ENCODE measurements at regions not wholly inside any gene's neighbourhood (a gene's known extent, or its start where the extent isn't known, plus 50 kb on each side); places are given as distances from the start of the nearest gene placed in this dataset.

DNA sequence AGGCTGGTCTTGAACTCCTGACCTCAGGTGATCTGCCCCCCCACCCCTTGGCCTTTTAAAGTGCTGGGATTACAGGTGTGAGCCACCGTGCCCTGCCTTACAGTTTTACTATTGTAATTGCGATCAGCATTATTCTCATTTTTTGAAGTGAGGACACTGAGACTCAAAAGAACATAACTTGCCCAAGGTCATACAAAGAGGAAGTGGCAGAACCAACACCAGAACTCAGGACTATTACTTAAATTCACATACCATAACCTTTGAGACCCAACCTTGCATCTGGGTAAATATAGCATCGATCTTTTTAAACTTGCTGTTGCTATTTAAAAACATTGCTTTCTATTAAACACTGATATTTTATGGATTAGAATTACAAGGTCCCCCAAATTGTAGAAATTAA is 54.2 kb downstream of the FOXI1 start:
- DNase-seq (no peak), ATAC-seq (replicated peaks) (no peak)
- Mint-ChIP-seq H3K27me3 (peaks cover 2% of the 10 kb centered on the region in 2 donors), H3K27ac (no peak overlapping the region), H3K4me3 (no peak overlapping the region), H3K9me3 (no peaks in the 10 kb centered on the region), H3K4me1 (no peaks in the 10 kb centered on the region), H3K36me3 (no peaks in the 10 kb centered on the region)

DNA sequence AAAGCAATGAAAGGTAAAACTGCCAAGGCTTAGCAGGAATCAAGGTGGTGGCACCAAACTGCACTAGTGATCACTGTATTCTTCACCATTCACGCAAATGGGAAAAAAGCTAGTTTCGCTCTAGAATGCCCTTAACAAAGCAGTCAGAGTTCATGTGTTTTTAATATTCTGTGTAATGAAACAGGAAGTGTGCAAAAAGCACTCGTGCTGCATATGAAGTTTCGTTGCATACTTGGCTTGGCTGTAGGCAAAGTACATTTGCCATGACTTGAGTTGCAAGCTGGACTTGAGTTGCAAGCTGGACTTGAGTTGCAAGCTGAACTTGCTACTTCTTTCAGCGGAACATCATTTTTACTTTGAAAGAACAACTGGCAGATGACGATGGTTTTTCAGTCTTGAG is 55.4 kb downstream of the FOXI1 start:
- no peak overlapping the region for H3K27ac Mint-ChIP-seq
- H3K36me3 Mint-ChIP-seq = no peaks in the 10 kb centered on the region
- no peaks in the 10 kb centered on the region for H3K4me1 Mint-ChIP-seq
- no peak overlapping the region for H3K4me3 Mint-ChIP-seq
- peak in 1 of 2 donors; percentile 25 for ATAC-seq (replicated peaks)
- H3K27me3 Mint-ChIP-seq = peaks cover 5% of the 10 kb centered on the region in 2 donors
- H3K9me3 Mint-ChIP-seq = no peaks in the 10 kb centered on the region
- DNase-seq = no peak

GRCh38 chr5:170162631-170163321 is 57.1 kb downstream of the FOXI1 start:
- DNase-seq (no peak), ATAC-seq (replicated peaks) (no peak)
- Mint-ChIP-seq H3K9me3 (no peaks in the 10 kb centered on the region), H3K4me1 (no peaks in the 10 kb centered on the region), H3K36me3 (no peaks in the 10 kb centered on the region), H3K4me3 (no peak overlapping the region), H3K27me3 (peaks cover 5% of the 10 kb centered on the region in 2 donors), H3K27ac (no peak overlapping the region)

GRCh38 chr5:170164087-170164486 is 58.4 kb downstream of the FOXI1 start:
- DNase-seq = no peak
- no peaks in the 10 kb centered on the region for H3K36me3 Mint-ChIP-seq
- no peaks in the 10 kb centered on the region for H3K9me3 Mint-ChIP-seq
- no peak overlapping the region for H3K4me3 Mint-ChIP-seq
- peaks cover 0 to 3% of the 10 kb centered on the region in 2 donors for H3K4me1 Mint-ChIP-seq
- ATAC-seq (replicated peaks) = no peak
- peaks cover 5 to 12% of the 10 kb centered on the region in 2 donors for H3K27me3 Mint-ChIP-seq
- H3K27ac Mint-ChIP-seq = no peak overlapping the region

- Mint-ChIP-seq H3K27ac (no peak overlapping the region), H3K36me3 (no peaks in the 10 kb centered on the region), H3K9me3 (no peaks in the 10 kb centered on the region), H3K4me3 (no peak overlapping the region), H3K27me3 (peaks cover 5 to 14% of the 10 kb centered on the region in 2 donors), H3K4me1 (peaks cover 0 to 3% of the 10 kb centered on the region in 2 donors)
- DNase-seq (no peak), ATAC-seq (replicated peaks) (no peak)
Observed at GRCh38 chr5:170164921-170165320, 59.2 kb downstream of the FOXI1 start.

DNA sequence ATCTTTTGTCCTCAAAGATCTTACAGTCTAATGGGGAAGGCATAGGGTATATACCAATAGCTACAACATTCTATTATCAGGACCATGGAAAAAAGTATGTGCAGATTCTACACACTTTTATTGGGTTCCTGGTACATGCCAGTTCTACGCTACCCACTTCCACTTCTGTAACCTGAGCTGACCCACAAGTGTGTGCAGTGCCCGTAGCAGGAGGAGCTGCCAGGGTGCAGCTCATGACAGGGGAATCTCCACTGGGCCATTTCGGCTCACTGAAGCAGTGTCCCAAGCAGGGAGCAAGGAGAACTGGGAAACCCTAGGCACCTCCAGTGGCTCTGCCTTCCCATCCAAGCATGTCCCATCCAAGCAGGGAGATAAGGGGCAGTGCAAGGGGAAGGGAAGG is 60.4 kb downstream of the FOXI1 start:
- DNase-seq (no peak), ATAC-seq (replicated peaks) (no peak)
- H3K27ac Mint-ChIP-seq = no peak overlapping the region
- H3K9me3 Mint-ChIP-seq = no peaks in the 10 kb centered on the region
- no peak overlapping the region for H3K4me3 Mint-ChIP-seq
- peaks cover 10 to 14% of the 10 kb centered on the region in 2 donors for H3K27me3 Mint-ChIP-seq
- H3K36me3 Mint-ChIP-seq = no peaks in the 10 kb centered on the region
- H3K4me1 Mint-ChIP-seq = peaks cover 0 to 3% of the 10 kb centered on the region in 2 donors

GRCh38 chr5:170168002-170168401 is 62.3 kb downstream of the FOXI1 start:
- H3K27me3 Mint-ChIP-seq = peaks cover 11 to 14% of the 10 kb centered on the region in 2 donors
- H3K4me3 Mint-ChIP-seq = no peak overlapping the region
- H3K36me3 Mint-ChIP-seq = no peaks in the 10 kb centered on the region
- DNase-seq (no peak), ATAC-seq (replicated peaks) (no peak)
- H3K4me1 Mint-ChIP-seq = peaks cover 0 to 3% of the 10 kb centered on the region in 2 donors
- no peaks in the 10 kb centered on the region for H3K9me3 Mint-ChIP-seq
- H3K27ac Mint-ChIP-seq = no peak overlapping the region

- H3K4me1 Mint-ChIP-seq = peaks cover 0 to 3% of the 10 kb centered on the region in 2 donors
- no peaks in the 10 kb centered on the region for H3K9me3 Mint-ChIP-seq
- H3K4me3 Mint-ChIP-seq = no peak overlapping the region
- ATAC-seq (replicated peaks) (no peak), DNase-seq (no peak)
- peaks cover 11 to 14% of the 10 kb centered on the region in 2 donors for H3K27me3 Mint-ChIP-seq
- no peaks in the 10 kb centered on the region for H3K36me3 Mint-ChIP-seq
- H3K27ac Mint-ChIP-seq = no peak overlapping the region
Observed at GRCh38 chr5:170168797-170169196, 63.1 kb downstream of the FOXI1 start.

GRCh38 chr5:170169996-170170395 is 62.8 kb upstream of the C5orf58 start:
- no peak for ATAC-seq (replicated peaks)
- Mint-ChIP-seq H3K9me3 (no peaks in the 10 kb centered on the region), H3K27ac (no peak overlapping the region), H3K36me3 (no peaks in the 10 kb centered on the region), H3K27me3 (peaks cover 9 to 12% of the 10 kb centered on the region in 2 donors), H3K4me3 (no peak overlapping the region), H3K4me1 (peaks cover 0 to 3% of the 10 kb centered on the region in 2 donors)
- DNase-seq = no peak

DNA sequence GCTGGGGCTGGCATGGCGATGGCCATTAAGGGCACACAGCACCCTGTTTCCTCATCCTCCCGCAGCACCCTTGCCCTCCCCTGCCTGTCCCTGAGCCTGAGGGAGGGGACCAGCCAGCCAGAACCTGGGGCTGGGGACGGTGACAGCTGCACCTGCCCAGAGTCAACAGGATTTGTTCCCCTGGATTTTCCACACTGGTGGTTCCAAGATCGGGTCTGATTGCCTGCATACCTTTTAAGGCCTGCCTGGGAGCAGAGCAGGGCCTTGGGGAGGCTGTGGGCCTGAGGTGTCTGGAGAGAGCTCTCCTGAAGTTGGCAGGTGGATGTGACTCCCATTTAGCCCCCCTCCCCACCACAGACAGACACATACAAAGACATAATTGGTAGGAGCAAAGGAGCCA is 61.0 kb upstream of the C5orf58 start:
- H3K9me3 Mint-ChIP-seq = no peaks in the 10 kb centered on the region
- no peak overlapping the region for H3K4me3 Mint-ChIP-seq
- H3K4me1 Mint-ChIP-seq = peaks cover 0 to 3% of the 10 kb centered on the region in 2 donors
- ATAC-seq (replicated peaks) = no peak
- peaks cover 6 to 9% of the 10 kb centered on the region in 2 donors for H3K27me3 Mint-ChIP-seq
- H3K36me3 Mint-ChIP-seq = no peaks in the 10 kb centered on the region
- no peak for DNase-seq
- H3K27ac Mint-ChIP-seq = no peak overlapping the region

DNA sequence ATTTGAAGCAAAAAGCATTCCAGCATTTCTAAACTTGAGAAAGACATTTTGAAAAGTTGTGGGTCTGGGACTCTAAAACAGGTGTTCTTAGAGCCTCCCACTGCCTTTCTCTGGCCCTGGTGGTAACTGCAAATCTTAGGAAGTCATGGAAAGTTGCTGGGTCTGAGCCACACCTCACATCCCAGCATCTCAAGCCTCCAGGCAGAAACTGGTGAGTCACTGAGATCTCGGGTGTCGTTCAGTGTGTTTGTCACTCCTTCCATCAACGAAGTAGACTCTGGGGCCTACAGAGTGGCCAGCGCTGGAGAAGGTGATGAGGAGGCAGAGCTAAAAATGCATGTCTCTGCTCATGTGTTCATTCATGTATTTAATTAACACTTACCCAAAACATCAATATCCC is 59.6 kb upstream of the C5orf58 start:
- H3K4me3 Mint-ChIP-seq = no peak overlapping the region
- DNase-seq (no peak), ATAC-seq (replicated peaks) (no peak)
- H3K27me3 Mint-ChIP-seq = peaks cover 6 to 9% of the 10 kb centered on the region in 2 donors
- H3K9me3 Mint-ChIP-seq = no peaks in the 10 kb centered on the region
- no peak overlapping the region for H3K27ac Mint-ChIP-seq
- peaks cover 0 to 3% of the 10 kb centered on the region in 2 donors for H3K4me1 Mint-ChIP-seq
- H3K36me3 Mint-ChIP-seq = no peaks in the 10 kb centered on the region

GRCh38 chr5:170173647-170174046 is 59.1 kb upstream of the C5orf58 start:
- H3K27me3 Mint-ChIP-seq = peaks cover 6% of the 10 kb centered on the region in 2 donors
- no peaks in the 10 kb centered on the region for H3K36me3 Mint-ChIP-seq
- DNase-seq = no peak
- no peak overlapping the region for H3K4me3 Mint-ChIP-seq
- H3K4me1 Mint-ChIP-seq = peaks cover 0 to 1% of the 10 kb centered on the region in 2 donors
- ATAC-seq (replicated peaks) = no peak
- H3K27ac Mint-ChIP-seq = no peak overlapping the region
- no peaks in the 10 kb centered on the region for H3K9me3 Mint-ChIP-seq

DNA sequence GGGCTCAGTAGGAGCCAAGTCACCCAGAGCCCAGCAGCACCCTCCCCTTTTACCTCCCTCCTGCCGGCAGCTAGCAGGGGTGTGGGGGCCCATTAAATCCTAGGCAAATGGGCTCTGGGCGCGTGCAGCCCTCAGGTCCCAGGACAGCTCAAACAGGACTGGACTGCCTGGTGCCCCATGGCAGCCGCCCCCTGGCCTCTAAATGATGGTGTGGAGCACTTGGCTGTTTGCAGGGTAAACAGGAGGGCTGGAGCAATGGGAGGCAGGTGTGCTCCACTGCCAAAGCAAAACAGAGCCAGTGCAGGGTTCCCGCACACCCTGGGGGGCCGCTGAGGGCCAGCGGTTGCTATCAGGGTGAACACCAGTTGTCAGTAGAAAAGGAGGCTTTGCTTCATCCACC is 55.9 kb upstream of the C5orf58 start:
- Mint-ChIP-seq H3K4me3 (no peak overlapping the region), H3K27ac (no peak overlapping the region)

GRCh38 chr5:170178814-170179213 is 54.0 kb upstream of the C5orf58 start:
- H3K27ac Mint-ChIP-seq = no peak overlapping the region
- H3K4me3 Mint-ChIP-seq = no peak overlapping the region
- no peaks in the 10 kb centered on the region for H3K36me3 Mint-ChIP-seq
- no peak for ATAC-seq (replicated peaks)
- peaks cover 0 to 8% of the 10 kb centered on the region in 2 donors for H3K27me3 Mint-ChIP-seq
- no peaks in the 10 kb centered on the region for H3K9me3 Mint-ChIP-seq
- no peak for DNase-seq
- no peaks in the 10 kb centered on the region for H3K4me1 Mint-ChIP-seq

More for the DNA sequence above, 55.9 kb upstream of the C5orf58 start:
- H3K9me3 Mint-ChIP-seq = no peaks in the 10 kb centered on the region
- H3K4me1 Mint-ChIP-seq = no peaks in the 10 kb centered on the region
- ATAC-seq (replicated peaks) = no peak
- H3K27me3 Mint-ChIP-seq = peaks cover 0 to 5% of the 10 kb centered on the region in 2 donors
- no peak for DNase-seq
- H3K36me3 Mint-ChIP-seq = no peaks in the 10 kb centered on the region

GRCh38 chr5:170179626-170180025 is 53.2 kb upstream of the C5orf58 start:
- H3K4me3 Mint-ChIP-seq = no peak overlapping the region
- H3K4me1 Mint-ChIP-seq = no peaks in the 10 kb centered on the region
- no peak for ATAC-seq (replicated peaks)
- H3K9me3 Mint-ChIP-seq = no peaks in the 10 kb centered on the region
- no peak overlapping the region for H3K27ac Mint-ChIP-seq
- no peak for DNase-seq
- no peaks in the 10 kb centered on the region for H3K36me3 Mint-ChIP-seq
- peaks cover 0 to 12% of the 10 kb centered on the region in 2 donors for H3K27me3 Mint-ChIP-seq

Data from stimulated activated naive B cell treated with anti-CD40 and anti-IgM and Interleukin-4, amounts not matched to agents 10 μg/mL and 1 μg/mL and 100 μg/mL, for 72 hours (primary cell).